ENCODE measurements at regions not wholly inside any gene's neighbourhood (a gene's known extent, or its start where the extent isn't known, plus 50 kb on each side); places are given as distances from the start of the nearest gene placed in this dataset.

DNA sequence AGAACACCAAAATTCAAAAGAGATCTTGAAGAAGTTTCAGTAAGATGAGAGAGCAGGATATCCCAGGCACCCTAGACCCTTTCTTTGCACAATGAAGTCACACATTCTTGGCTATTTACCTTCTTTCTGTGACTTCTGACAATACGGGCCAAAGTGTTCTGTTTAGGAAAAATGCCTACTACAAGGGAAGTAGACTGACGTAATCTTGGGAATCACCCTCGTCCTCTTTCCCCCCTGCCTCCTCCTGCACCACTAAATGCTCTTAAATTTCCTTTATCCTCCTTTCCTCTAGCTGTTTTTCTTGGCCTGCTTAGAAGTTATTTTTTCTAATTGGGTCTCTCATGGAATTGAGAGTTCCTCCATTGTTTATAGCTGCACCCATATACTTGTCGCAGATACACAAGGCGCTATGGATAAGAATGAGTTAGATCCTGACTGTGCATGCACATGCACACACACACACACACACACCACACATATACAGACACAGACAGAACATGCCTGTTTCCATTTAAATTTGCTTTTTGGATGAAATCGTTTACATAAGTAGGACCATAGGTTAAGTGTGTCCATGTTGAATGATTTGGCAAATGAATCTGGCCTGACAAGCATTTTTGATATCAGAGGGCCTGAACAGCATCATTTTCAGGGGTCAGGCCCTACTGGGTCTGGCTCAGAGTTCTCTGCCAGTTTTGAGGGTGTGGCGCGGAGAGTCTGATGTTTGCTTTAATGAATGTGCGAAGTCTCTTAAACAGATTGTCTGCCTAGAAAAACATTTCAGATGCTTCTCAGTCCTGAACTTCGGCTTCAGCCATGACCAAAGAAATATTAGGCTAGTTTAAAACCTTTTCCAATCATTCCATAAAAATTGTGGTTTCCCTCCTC is 131.9 kb upstream of the NT5C1B start:
- H3K9me3 Mint-ChIP-seq: no peaks in the 10 kb centered on the region
- H3K4me1 Mint-ChIP-seq: no peaks in the 10 kb centered on the region
- no peaks in the 10 kb centered on the region for H3K27me3 Mint-ChIP-seq (ENCODE audit: low read depth)
- TF ChIP-seq CTCF (conservative IDR thresholded peaks at IDR 0.05): no peak
- no peaks in the 10 kb centered on the region for H3K36me3 Mint-ChIP-seq (ENCODE audit: low read depth)
- no peak overlapping the region for H3K27ac Mint-ChIP-seq (ENCODE audit: unreplicated experiment)
- DNase-seq (ENCODE audit: low read depth, low spot score): no peak
- no peak overlapping the region for H3K4me3 Mint-ChIP-seq

DNA sequence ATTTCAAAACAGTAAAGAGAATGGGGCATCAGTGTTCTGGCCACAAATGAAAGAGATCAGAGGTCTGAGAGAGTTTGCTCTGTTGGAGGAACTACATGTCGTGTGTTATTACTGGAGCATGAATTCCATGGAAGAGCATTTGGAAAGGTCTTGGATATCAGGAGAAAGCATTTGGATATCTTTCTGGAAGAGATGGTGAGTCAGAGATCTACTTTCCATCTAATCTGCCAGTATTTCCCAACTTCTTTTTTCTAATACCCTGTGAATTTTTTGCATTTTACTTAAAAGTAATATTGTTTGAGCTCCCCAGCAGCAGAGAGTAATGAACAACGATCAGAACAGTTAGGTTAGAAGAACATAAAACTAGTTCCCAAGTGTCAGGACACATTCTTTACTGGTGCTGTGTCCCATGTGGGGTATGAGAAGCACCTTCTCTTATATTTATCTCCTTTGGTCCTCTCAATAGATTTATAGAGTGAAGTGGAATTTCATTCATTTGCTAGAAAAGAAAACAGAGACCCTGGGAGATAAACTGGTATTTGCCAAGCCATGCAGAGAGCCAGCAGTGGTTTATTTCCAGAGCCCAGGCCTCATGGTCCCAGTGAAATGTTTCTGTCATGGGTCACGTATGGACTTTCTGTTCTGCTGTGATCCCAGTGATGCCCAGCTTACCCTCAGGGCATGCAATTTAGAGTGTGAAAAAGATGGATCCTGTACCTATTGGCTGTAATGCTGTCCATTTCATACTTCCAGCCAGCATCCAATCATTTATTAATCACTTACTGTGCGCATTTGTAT is 130.8 kb upstream of the NT5C1B start:
- no peak for DNase-seq (ENCODE audit: low read depth, low spot score)
- no peak for TF ChIP-seq CTCF (conservative IDR thresholded peaks at IDR 0.05)
- Mint-ChIP-seq H3K36me3 (ENCODE audit: low read depth) (no peaks in the 10 kb centered on the region), H3K27me3 (ENCODE audit: low read depth) (no peaks in the 10 kb centered on the region), H3K9me3 (no peaks in the 10 kb centered on the region), H3K27ac (ENCODE audit: unreplicated experiment) (no peak overlapping the region), H3K4me1 (no peaks in the 10 kb centered on the region), H3K4me3 (no peak overlapping the region)

DNA sequence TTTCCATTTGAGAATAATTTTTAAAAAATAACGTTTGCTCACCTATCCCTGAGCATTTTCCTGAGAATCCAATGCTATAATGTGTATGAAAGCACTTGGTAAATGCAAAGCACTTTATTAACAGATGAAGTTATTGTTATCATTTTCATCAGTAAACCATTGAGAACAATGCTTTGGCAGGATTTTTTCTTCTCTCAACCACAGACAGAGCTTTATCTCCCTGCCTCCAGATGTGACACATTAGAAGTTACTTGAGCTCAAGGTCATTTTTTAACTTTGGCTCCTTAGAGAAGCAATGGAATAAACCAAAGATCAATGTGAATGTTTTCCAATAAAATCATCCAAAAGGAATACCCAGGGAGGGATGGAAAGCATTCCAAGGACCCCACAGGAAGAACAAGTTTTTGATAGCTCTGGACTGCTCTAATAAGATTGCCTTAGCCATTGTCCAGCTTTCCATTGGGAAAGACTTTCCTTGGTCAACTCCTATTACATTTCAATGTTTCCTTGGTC is 118.9 kb upstream of the NT5C1B start:
- peaks cover 3% of the 10 kb centered on the region for H3K9me3 Mint-ChIP-seq
- TF ChIP-seq CTCF (conservative IDR thresholded peaks at IDR 0.05): no peak
- no peaks in the 10 kb centered on the region for H3K36me3 Mint-ChIP-seq (ENCODE audit: low read depth)
- no peak overlapping the region for H3K27ac Mint-ChIP-seq (ENCODE audit: unreplicated experiment)
- no peaks in the 10 kb centered on the region for H3K27me3 Mint-ChIP-seq (ENCODE audit: low read depth)
- H3K4me3 Mint-ChIP-seq: no peak overlapping the region
- DNase-seq (ENCODE audit: low read depth, low spot score): no peak
- H3K4me1 Mint-ChIP-seq: no peaks in the 10 kb centered on the region

DNA sequence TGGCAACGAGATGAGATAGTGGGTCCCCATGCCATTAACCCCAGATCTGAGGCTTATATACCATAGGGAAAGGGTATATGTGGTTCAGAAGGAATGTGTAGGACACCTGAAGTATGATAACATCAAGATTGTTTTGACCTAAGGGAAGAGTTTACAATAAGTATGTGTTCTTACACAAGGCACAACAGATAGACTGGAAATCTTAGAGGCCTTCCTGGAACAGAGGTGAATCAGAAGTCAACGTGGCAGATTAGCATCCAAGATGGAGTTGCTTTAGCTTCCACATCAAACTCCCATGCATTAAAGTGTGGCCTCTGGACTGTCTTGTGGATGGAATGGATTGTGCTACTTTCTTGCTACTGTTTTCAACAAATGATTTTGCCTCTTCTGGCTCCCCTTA is 116.6 kb upstream of the NT5C1B start:
- H3K9me3 Mint-ChIP-seq: no peaks in the 10 kb centered on the region
- no peak overlapping the region for H3K27ac Mint-ChIP-seq (ENCODE audit: unreplicated experiment)
- DNase-seq (ENCODE audit: low read depth, low spot score): no peak
- no peak overlapping the region for H3K4me3 Mint-ChIP-seq
- no peaks in the 10 kb centered on the region for H3K4me1 Mint-ChIP-seq
- H3K27me3 Mint-ChIP-seq (ENCODE audit: low read depth): no peaks in the 10 kb centered on the region
- TF ChIP-seq CTCF (conservative IDR thresholded peaks at IDR 0.05): no peak
- no peaks in the 10 kb centered on the region for H3K36me3 Mint-ChIP-seq (ENCODE audit: low read depth)

DNA sequence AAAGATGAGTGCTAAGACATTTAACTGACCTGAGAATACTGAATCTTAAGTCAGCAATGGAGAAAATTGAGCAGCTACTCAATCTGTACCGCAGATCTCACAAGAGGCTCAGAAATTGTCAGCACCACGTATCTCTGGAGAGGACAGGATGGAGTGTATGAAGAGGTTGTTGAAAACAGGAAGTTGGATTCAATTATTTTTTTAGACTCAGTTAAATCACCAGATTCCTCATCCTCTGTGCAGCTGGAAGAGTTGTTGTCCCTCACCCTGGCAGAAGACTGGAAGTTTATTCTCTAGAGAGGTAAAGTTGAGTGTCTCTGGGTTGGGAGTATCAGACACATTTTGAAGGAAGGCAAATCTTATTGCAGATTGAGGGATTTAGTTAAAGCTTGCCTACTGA is 114.9 kb upstream of the NT5C1B start:
- H3K9me3 Mint-ChIP-seq: no peaks in the 10 kb centered on the region
- no peaks in the 10 kb centered on the region for H3K36me3 Mint-ChIP-seq (ENCODE audit: low read depth)
- H3K4me1 Mint-ChIP-seq: no peaks in the 10 kb centered on the region
- DNase-seq (ENCODE audit: low read depth, low spot score): no peak
- H3K27ac Mint-ChIP-seq (ENCODE audit: unreplicated experiment): no peak overlapping the region
- no peak overlapping the region for H3K4me3 Mint-ChIP-seq
- H3K27me3 Mint-ChIP-seq (ENCODE audit: low read depth): no peaks in the 10 kb centered on the region
- TF ChIP-seq CTCF (conservative IDR thresholded peaks at IDR 0.05): no peak

Data from neural crest cell (in vitro differentiated cells).